ENCODE measurements at regions not wholly inside any gene's neighbourhood (a gene's known extent, or its start where the extent isn't known, plus 50 kb on each side); places are given as distances from the start of the nearest gene placed in this dataset.

DNA sequence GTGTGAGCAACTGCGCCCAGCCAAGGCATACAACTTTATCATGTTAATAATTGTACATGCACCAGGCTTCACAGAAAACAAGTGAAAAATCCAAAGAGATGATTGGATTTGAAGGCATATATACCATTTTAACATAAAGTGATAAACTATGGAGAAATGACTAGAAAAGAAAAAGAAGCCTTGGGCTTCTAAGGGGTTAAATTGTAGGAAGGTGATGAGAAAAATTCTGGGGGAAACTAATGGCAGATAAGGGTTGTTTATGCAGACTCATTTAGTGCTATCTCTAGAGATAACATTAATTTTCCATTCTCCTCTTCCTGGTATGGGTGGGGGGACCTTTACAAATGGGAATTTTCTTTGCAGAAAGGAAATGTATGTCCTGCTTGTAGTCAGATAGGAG, 154.0 kb downstream of the TMEM17 start:
- no peaks in the 10 kb centered on the region for H3K27me3 ChIP-seq (ENCODE audit: insufficient read depth, poor library complexity, severe bottlenecking)
- no peak for DNase-seq (ENCODE audit: low spot score)
- TF ChIP-seq, protein P1, sequence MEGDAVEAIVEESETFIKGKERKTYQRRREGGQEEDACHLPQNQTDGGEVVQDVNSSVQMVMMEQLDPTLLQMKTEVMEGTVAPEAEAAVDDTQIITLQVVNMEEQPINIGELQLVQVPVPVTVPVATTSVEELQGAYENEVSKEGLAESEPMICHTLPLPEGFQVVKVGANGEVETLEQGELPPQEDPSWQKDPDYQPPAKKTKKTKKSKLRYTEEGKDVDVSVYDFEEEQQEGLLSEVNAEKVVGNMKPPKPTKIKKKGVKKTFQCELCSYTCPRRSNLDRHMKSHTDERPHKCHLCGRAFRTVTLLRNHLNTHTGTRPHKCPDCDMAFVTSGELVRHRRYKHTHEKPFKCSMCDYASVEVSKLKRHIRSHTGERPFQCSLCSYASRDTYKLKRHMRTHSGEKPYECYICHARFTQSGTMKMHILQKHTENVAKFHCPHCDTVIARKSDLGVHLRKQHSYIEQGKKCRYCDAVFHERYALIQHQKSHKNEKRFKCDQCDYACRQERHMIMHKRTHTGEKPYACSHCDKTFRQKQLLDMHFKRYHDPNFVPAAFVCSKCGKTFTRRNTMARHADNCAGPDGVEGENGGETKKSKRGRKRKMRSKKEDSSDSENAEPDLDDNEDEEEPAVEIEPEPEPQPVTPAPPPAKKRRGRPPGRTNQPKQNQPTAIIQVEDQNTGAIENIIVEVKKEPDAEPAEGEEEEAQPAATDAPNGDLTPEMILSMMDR (IDR thresholded peaks at IDR 0.05; ENCODE audit: poor library complexity, severe bottlenecking): no peak
- no peaks in the 10 kb centered on the region for H3K4me1 ChIP-seq (ENCODE audit: insufficient read depth, poor library complexity, severe bottlenecking)
- no peaks in the 10 kb centered on the region for H3K9me3 ChIP-seq (ENCODE audit: severe bottlenecking)
- no peaks in the 10 kb centered on the region for H3K36me3 ChIP-seq (ENCODE audit: low read depth)
- ATAC-seq (ENCODE audit: low read depth): no peak
- H3K4me3 ChIP-seq (ENCODE audit: severe bottlenecking): no peak overlapping the region
- no peak overlapping the region for H3K27ac ChIP-seq (ENCODE audit: poor library complexity, severe bottlenecking)

DNA sequence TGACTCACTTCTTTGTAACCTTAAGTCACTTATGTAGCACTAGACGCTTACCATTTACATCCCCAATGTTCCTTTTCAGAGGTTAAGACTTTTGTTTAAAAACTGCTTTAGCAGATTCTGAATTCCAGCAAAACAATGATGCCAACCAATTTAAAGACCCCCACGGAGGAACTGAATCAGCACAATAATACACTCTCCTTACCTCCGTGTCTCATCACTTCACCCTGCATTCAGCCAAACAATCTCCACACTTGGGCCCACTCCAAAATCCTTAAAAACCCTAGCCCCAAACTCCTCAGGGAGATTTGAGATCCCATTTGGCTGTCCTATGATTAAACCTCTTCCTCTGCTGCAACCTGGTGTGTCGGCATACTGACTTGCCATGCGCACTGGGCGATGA, 153.9 kb downstream of the B3GNT2 start:
- DNase-seq (ENCODE audit: low spot score): no peak
- Histone ChIP-seq H3K36me3 (ENCODE audit: low read depth) (no peaks in the 10 kb centered on the region), H3K9me3 (ENCODE audit: severe bottlenecking) (no peaks in the 10 kb centered on the region), H3K4me3 (ENCODE audit: severe bottlenecking) (no peak overlapping the region), H3K27me3 (ENCODE audit: insufficient read depth, poor library complexity, severe bottlenecking) (no peaks in the 10 kb centered on the region), H3K4me1 (ENCODE audit: insufficient read depth, poor library complexity, severe bottlenecking) (no peaks in the 10 kb centered on the region), H3K27ac (ENCODE audit: poor library complexity, severe bottlenecking) (no peak overlapping the region)
- TF ChIP-seq, protein P1 (IDR thresholded peaks at IDR 0.05; ENCODE audit: poor library complexity, severe bottlenecking): no peak
- ATAC-seq (ENCODE audit: low read depth): no peak

DNA sequence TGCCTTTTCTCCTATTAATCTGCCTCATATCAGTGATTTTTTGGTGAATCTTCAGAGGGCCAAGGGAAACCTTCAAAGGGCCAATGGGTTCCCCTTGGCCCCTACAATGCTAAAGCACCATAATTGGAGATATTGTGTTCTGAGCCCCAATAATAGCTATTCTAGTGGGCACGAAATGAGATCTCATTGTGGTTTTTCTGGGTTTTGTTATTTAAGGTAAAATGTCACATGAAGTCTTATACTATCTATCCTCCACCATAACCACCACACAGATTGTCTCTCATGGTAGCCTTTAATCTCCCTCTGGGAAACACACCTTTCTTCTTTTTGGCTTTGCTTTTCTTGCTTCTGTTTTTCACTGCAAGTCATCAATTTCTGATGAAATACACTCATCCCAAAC, 152.8 kb downstream of the B3GNT2 start:
- H3K4me3 ChIP-seq (ENCODE audit: severe bottlenecking): no peak overlapping the region
- no peaks in the 10 kb centered on the region for H3K9me3 ChIP-seq (ENCODE audit: severe bottlenecking)
- TF ChIP-seq, protein P1 (IDR thresholded peaks at IDR 0.05; ENCODE audit: poor library complexity, severe bottlenecking): no peak
- no peak for DNase-seq (ENCODE audit: low spot score)
- no peak overlapping the region for H3K27ac ChIP-seq (ENCODE audit: poor library complexity, severe bottlenecking)
- no peaks in the 10 kb centered on the region for H3K36me3 ChIP-seq (ENCODE audit: low read depth)
- no peak for ATAC-seq (ENCODE audit: low read depth)
- H3K4me1 ChIP-seq (ENCODE audit: insufficient read depth, poor library complexity, severe bottlenecking): no peaks in the 10 kb centered on the region
- no peaks in the 10 kb centered on the region for H3K27me3 ChIP-seq (ENCODE audit: insufficient read depth, poor library complexity, severe bottlenecking)

DNA sequence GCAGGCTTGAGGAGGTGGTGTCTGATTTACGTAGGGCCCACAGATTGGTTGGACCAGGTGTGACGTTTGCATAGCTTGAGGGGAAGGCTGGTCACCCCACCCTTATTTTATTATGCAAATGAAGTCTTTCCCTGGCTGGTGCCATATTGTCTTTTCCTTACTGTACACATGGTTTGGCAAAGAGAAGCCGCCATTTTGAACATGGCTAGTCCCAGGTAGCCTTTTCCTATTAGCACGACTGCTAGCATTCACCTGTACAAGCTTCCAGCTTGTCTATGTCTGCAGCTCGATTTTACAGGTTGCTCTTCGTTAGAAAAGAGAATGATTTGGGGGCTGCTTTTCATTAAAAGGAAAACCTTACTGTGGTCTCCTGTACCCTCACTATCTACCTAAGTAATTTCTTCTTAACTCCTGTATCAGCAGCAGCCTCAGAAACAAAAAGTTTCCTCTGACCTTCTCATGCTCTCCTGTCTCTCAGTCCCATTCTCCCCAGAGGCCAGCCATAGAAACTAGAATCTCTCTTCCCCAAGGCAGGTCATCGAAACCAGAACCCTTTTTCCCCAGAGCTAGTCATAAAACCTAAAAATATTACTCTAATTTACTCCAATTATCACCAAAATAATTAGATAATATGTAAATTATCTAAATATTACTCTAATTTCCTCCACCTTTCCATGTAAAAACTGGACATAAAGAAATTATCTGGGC, 151.8 kb downstream of the B3GNT2 start:
- ATAC-seq (ENCODE audit: low read depth) (no peak), DNase-seq (ENCODE audit: low spot score) (no peak)
- Histone ChIP-seq H3K36me3 (ENCODE audit: low read depth) (no peaks in the 10 kb centered on the region), H3K27me3 (ENCODE audit: insufficient read depth, poor library complexity, severe bottlenecking) (no peaks in the 10 kb centered on the region), H3K9me3 (ENCODE audit: severe bottlenecking) (no peaks in the 10 kb centered on the region), H3K4me1 (ENCODE audit: insufficient read depth, poor library complexity, severe bottlenecking) (no peaks in the 10 kb centered on the region), H3K4me3 (ENCODE audit: severe bottlenecking) (no peak overlapping the region), H3K27ac (ENCODE audit: poor library complexity, severe bottlenecking) (no peak overlapping the region)
- TF ChIP-seq, protein P1 (IDR thresholded peaks at IDR 0.05; ENCODE audit: poor library complexity, severe bottlenecking): no peak

DNA sequence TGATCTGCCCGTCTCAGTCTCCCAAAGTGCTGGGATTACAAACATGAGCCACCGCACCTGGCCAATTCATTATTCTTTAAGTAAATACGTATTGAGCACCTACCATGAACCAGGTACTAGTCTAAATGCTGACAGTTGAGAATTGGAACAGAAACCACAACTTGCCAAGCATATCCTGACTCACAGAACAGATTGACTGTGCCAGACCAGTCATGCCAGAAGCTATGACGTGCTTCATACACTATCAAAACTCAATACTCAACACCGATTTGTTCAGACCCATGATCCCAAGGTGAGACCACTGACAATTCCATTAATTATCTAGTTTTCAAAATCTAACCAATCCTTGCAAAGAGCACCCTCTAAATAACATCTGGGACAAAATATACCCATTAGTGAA, 148.6 kb downstream of the B3GNT2 start:
- Histone ChIP-seq H3K27me3 (ENCODE audit: insufficient read depth, poor library complexity, severe bottlenecking) (no peaks in the 10 kb centered on the region), H3K9me3 (ENCODE audit: severe bottlenecking) (no peaks in the 10 kb centered on the region), H3K27ac (ENCODE audit: poor library complexity, severe bottlenecking) (no peak overlapping the region), H3K4me3 (ENCODE audit: severe bottlenecking) (no peak overlapping the region), H3K36me3 (ENCODE audit: low read depth) (no peaks in the 10 kb centered on the region), H3K4me1 (ENCODE audit: insufficient read depth, poor library complexity, severe bottlenecking) (no peaks in the 10 kb centered on the region)
- DNase-seq (ENCODE audit: low spot score): no peak
- peak; percentile 76 for ATAC-seq (ENCODE audit: low read depth)
- TF ChIP-seq, protein P1 (IDR thresholded peaks at IDR 0.05; ENCODE audit: poor library complexity, severe bottlenecking): no peak

Data from RWPE2 (cell line).